ENCODE measurements at regions not wholly inside any gene's neighbourhood (a gene's known extent, or its start where the extent isn't known, plus 50 kb on each side); places are given as distances from the start of the nearest gene placed in this dataset.

GRCh38 chr7:18239212-18239611 lies 211.6 kb upstream of the PRPS1L1 start:
- no peak overlapping the region for H2AFZ ChIP-seq (ENCODE audit: low read depth, low read length)
- no peaks in the 10 kb centered on the region for H3K27me3 ChIP-seq (ENCODE audit: low read depth, low read length)

GRCh38 chr7:18241543-18242231 lies 214.0 kb upstream of the PRPS1L1 start:
- H3K4me1 ChIP-seq (ENCODE audit: low read length) = no peaks in the 10 kb centered on the region
- H3K27ac ChIP-seq (ENCODE audit: low read length) = no peak overlapping the region
- H3K4me3 ChIP-seq (ENCODE audit: low read length) = no peak overlapping the region
- TF ChIP-seq CTCF (IDR thresholded peaks at IDR 0.05; ENCODE audit: low read depth, low read length) = no peak
- TF ChIP-seq EZH2phosphoT487 (IDR thresholded peaks at IDR 0.05; ENCODE audit: low read depth) = no peak
- no peaks in the 10 kb centered on the region for H3K36me3 ChIP-seq (replicated peaks; ENCODE audit: low read depth, low read length)
- H3K9ac ChIP-seq (ENCODE audit: low read length) = no peak overlapping the region
- H4K20me1 ChIP-seq (ENCODE audit: insufficient read depth, low read length) = no peaks in the 10 kb centered on the region
- no peak overlapping the region for H2AFZ ChIP-seq (ENCODE audit: low read depth, low read length)
- H3K9me3 ChIP-seq (ENCODE audit: insufficient read depth, low read length) = no peaks in the 10 kb centered on the region
- H3K79me2 ChIP-seq (ENCODE audit: low read length) = no peaks in the 10 kb centered on the region
- no peaks in the 10 kb centered on the region for H3K27me3 ChIP-seq (ENCODE audit: low read depth, low read length)
- H3K4me2 ChIP-seq (ENCODE audit: low read length) = no peak overlapping the region

More at GRCh38 chr7:18239212-18239611, 211.6 kb upstream of the PRPS1L1 start:
- no peak overlapping the region for H3K9ac ChIP-seq (ENCODE audit: low read length)
- H3K4me1 ChIP-seq (ENCODE audit: low read length) = no peaks in the 10 kb centered on the region
- TF ChIP-seq CTCF (IDR thresholded peaks at IDR 0.05; ENCODE audit: low read depth, low read length) = no peak
- H3K4me2 ChIP-seq (ENCODE audit: low read length) = no peak overlapping the region
- H3K27ac ChIP-seq (ENCODE audit: low read length) = no peak overlapping the region
- H3K79me2 ChIP-seq (ENCODE audit: low read length) = no peaks in the 10 kb centered on the region
- H3K36me3 ChIP-seq (replicated peaks; ENCODE audit: low read depth, low read length) = no peaks in the 10 kb centered on the region
- H4K20me1 ChIP-seq (ENCODE audit: insufficient read depth, low read length) = no peaks in the 10 kb centered on the region
- H3K4me3 ChIP-seq (ENCODE audit: low read length) = no peak overlapping the region
- H3K9me3 ChIP-seq (ENCODE audit: insufficient read depth, low read length) = no peaks in the 10 kb centered on the region

DNA sequence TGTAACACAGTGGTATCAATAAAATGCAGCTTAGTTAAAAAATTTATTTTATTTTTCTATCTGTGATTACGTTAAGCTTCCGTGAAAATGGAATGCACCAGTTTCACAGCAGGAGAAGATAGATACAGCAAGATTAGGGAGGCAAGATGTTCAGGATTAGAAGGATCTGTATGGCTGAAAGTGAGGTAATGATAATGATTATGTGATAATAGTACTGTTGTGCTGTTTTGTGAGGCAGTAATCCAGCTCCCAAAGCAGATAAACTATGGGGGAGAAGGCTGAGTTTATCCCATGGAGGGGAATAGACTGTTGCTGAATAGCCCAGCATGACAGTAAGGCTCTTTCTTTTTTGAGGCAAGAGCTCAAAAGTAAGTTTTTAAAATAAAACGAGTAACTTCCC lies 216.1 kb upstream of the PRPS1L1 start:
- Histone ChIP-seq H3K9ac (ENCODE audit: low read length) (no peak overlapping the region), H3K4me1 (ENCODE audit: low read length) (no peaks in the 10 kb centered on the region), H3K36me3 (replicated peaks; ENCODE audit: low read depth, low read length) (no peaks in the 10 kb centered on the region), H3K4me3 (ENCODE audit: low read length) (no peak overlapping the region), H4K20me1 (ENCODE audit: insufficient read depth, low read length) (no peaks in the 10 kb centered on the region), H3K4me2 (ENCODE audit: low read length) (no peak overlapping the region), H3K9me3 (ENCODE audit: insufficient read depth, low read length) (no peaks in the 10 kb centered on the region), H3K79me2 (ENCODE audit: low read length) (no peaks in the 10 kb centered on the region), H3K27me3 (ENCODE audit: low read depth, low read length) (no peaks in the 10 kb centered on the region), H3K27ac (ENCODE audit: low read length) (no peak overlapping the region), H2AFZ (ENCODE audit: low read depth, low read length) (no peak overlapping the region)
- TF ChIP-seq CTCF (IDR thresholded peaks at IDR 0.05; ENCODE audit: low read depth, low read length) (no peak), EZH2phosphoT487 (IDR thresholded peaks at IDR 0.05; ENCODE audit: low read depth) (no peak)

- Histone ChIP-seq H3K4me2 (ENCODE audit: low read length) (no peak overlapping the region), H2AFZ (ENCODE audit: low read depth, low read length) (no peak overlapping the region), H4K20me1 (ENCODE audit: insufficient read depth, low read length) (no peaks in the 10 kb centered on the region), H3K9me3 (ENCODE audit: insufficient read depth, low read length) (no peaks in the 10 kb centered on the region), H3K36me3 (replicated peaks; ENCODE audit: low read depth, low read length) (no peaks in the 10 kb centered on the region), H3K27me3 (ENCODE audit: low read depth, low read length) (no peaks in the 10 kb centered on the region), H3K4me1 (ENCODE audit: low read length) (no peaks in the 10 kb centered on the region), H3K79me2 (ENCODE audit: low read length) (no peaks in the 10 kb centered on the region), H3K27ac (ENCODE audit: low read length) (no peak overlapping the region), H3K4me3 (ENCODE audit: low read length) (no peak overlapping the region), H3K9ac (ENCODE audit: low read length) (no peak overlapping the region)
- TF ChIP-seq EZH2phosphoT487 (IDR thresholded peaks at IDR 0.05; ENCODE audit: low read depth) = no peak
- no peak for TF ChIP-seq CTCF (IDR thresholded peaks at IDR 0.05; ENCODE audit: low read depth, low read length)
Observed at GRCh38 chr7:18250133-18250532, 222.5 kb upstream of the PRPS1L1 start.
